ENCODE measurements at regions not wholly inside any gene's neighbourhood (a gene's known extent, or its start where the extent isn't known, plus 50 kb on each side); places are given as distances from the start of the nearest gene placed in this dataset.

DNA sequence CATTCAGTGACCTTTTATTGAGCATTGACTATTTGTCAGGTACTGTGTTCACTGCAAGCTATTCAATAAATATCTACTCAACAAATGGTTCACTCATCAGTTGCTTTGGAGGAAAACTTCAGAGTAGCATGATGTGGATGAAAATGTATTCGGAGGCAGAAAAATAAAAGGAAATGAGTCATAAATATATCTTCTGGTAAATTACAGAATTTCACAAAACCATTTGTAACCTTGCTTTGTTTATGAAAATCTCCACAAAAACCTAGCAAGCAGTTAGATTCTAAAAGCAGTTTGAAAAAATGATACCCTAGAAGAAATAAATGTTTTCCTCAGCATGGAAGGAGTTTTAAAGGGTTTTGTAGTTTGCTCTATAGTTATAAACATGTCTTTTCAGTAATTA, 399.6 kb downstream of the LMO7 start:
- no peak for TF ChIP-seq POLR2A (IDR thresholded peaks at IDR 0.05)
- TF ChIP-seq, protein P1, sequence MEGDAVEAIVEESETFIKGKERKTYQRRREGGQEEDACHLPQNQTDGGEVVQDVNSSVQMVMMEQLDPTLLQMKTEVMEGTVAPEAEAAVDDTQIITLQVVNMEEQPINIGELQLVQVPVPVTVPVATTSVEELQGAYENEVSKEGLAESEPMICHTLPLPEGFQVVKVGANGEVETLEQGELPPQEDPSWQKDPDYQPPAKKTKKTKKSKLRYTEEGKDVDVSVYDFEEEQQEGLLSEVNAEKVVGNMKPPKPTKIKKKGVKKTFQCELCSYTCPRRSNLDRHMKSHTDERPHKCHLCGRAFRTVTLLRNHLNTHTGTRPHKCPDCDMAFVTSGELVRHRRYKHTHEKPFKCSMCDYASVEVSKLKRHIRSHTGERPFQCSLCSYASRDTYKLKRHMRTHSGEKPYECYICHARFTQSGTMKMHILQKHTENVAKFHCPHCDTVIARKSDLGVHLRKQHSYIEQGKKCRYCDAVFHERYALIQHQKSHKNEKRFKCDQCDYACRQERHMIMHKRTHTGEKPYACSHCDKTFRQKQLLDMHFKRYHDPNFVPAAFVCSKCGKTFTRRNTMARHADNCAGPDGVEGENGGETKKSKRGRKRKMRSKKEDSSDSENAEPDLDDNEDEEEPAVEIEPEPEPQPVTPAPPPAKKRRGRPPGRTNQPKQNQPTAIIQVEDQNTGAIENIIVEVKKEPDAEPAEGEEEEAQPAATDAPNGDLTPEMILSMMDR (IDR thresholded peaks at IDR 0.05), result no peak
- no peaks in the 10 kb centered on the region for H3K36me3 ChIP-seq
- no peak overlapping the region for H3K4me3 ChIP-seq
- H3K4me1 ChIP-seq, result no peaks in the 10 kb centered on the region
- no peaks in the 10 kb centered on the region for H3K27me3 ChIP-seq
- no peak overlapping the region for H3K27ac ChIP-seq
- H3K9me3 ChIP-seq, result no peaks in the 10 kb centered on the region
- DNase-seq, result no peak

DNA sequence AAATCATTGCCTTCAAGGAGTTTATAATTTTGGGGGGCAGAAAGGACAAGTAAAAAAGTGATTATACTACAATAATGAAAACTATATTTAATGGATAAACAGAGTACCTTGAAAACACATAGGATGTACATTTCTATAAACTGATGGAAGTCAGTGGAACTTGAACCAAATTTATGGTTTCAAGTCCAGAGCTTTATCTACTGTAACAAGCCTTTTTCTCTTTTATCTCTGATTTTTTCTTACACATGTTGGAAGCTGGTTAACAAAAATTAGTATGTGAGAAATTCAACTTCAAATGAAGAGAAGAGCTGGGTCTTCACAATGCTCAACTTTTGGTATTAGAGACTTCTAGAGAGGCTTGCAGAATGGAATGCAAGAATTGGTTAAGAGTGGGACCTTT, 393.6 kb downstream of the LMO7 start:
- no peaks in the 10 kb centered on the region for H3K36me3 ChIP-seq
- H3K4me1 ChIP-seq, result no peaks in the 10 kb centered on the region
- no peaks in the 10 kb centered on the region for H3K9me3 ChIP-seq
- no peaks in the 10 kb centered on the region for H3K27me3 ChIP-seq
- no peak overlapping the region for H3K27ac ChIP-seq
- no peak for DNase-seq
- no peak for TF ChIP-seq POLR2A (IDR thresholded peaks at IDR 0.05)
- TF ChIP-seq, protein P1 (IDR thresholded peaks at IDR 0.05), result no peak
- no peak overlapping the region for H3K4me3 ChIP-seq

DNA sequence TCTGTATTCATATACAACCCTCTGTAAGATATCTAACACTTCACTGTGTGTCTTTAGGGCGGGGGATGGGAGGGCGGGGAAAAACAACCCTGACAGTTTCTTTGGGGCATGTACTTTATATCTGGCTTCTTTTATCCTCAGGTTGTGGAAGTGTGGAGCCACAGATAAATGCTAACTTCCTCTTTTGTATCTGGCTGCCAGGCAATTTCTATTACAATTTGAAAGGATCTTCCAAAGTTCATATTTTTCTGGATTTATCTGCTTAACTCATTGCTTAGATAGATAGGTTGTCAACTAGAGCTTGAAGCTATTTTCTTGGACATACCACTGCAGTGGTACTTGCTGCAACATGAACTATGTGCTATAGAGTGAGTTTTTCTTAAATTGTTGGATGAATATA, 393.0 kb downstream of the LMO7 start:
- TF ChIP-seq POLR2A (IDR thresholded peaks at IDR 0.05), result no peak
- TF ChIP-seq, protein P1 (IDR thresholded peaks at IDR 0.05), result no peak
- no peak overlapping the region for H3K4me3 ChIP-seq

DNA sequence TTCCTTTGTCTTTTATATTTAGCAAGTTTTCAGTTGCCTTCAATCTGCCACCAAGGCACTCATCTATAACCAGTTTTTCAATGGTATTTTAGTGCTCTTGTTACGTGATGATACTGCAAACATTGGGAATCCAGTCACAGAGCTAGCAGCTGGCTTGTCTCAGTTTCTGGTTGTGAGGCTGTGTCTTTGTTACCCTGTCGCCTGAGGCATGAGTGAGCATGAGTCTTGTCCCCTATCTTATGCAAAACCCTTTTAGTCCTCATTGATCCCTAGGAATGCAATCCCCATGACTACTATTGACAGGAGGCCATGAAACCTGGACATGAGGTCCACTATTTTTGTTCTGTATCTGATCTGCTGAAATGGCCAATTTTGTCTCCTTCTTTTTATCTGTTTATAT, 391.0 kb downstream of the LMO7 start:
- no peak for DNase-seq
- H3K9me3 ChIP-seq, result no peaks in the 10 kb centered on the region
- H3K27me3 ChIP-seq, result no peaks in the 10 kb centered on the region
- H3K4me3 ChIP-seq, result no peak overlapping the region
- no peak overlapping the region for H3K27ac ChIP-seq
- no peaks in the 10 kb centered on the region for H3K36me3 ChIP-seq
- no peak for TF ChIP-seq POLR2A (IDR thresholded peaks at IDR 0.05)
- TF ChIP-seq, protein P1 (IDR thresholded peaks at IDR 0.05), result no peak
- no peaks in the 10 kb centered on the region for H3K4me1 ChIP-seq

More for the DNA sequence above, 393.0 kb downstream of the LMO7 start:
- no peaks in the 10 kb centered on the region for H3K4me1 ChIP-seq
- no peaks in the 10 kb centered on the region for H3K27me3 ChIP-seq
- DNase-seq, result no peak
- H3K27ac ChIP-seq, result no peak overlapping the region
- no peaks in the 10 kb centered on the region for H3K9me3 ChIP-seq
- H3K36me3 ChIP-seq, result no peaks in the 10 kb centered on the region

DNA sequence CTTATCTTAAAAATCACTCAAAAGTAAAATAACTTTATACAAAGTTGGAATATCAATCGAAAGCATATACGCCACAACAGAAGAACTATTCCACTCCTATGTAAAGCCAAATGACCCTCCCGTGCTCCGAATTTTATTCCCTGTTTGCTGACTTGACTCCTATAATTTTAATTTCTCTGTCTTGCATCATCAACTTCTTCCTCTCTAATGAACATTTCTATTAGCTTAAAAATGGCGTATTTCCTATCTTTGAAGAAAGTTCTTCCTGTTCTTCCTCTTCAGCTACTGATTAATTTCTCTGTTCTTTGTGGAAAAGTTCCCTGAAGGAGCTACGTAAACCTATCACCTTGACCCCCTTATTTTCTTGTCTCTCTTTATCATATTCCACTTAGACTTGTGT, 389.3 kb downstream of the LMO7 start:
- H3K36me3 ChIP-seq, result no peaks in the 10 kb centered on the region
- no peaks in the 10 kb centered on the region for H3K4me1 ChIP-seq
- no peak overlapping the region for H3K4me3 ChIP-seq
- no peaks in the 10 kb centered on the region for H3K27me3 ChIP-seq
- no peak overlapping the region for H3K27ac ChIP-seq
- no peaks in the 10 kb centered on the region for H3K9me3 ChIP-seq
- TF ChIP-seq, protein P1 (IDR thresholded peaks at IDR 0.05), result no peak
- no peak for TF ChIP-seq POLR2A (IDR thresholded peaks at IDR 0.05)
- no peak for DNase-seq

DNA sequence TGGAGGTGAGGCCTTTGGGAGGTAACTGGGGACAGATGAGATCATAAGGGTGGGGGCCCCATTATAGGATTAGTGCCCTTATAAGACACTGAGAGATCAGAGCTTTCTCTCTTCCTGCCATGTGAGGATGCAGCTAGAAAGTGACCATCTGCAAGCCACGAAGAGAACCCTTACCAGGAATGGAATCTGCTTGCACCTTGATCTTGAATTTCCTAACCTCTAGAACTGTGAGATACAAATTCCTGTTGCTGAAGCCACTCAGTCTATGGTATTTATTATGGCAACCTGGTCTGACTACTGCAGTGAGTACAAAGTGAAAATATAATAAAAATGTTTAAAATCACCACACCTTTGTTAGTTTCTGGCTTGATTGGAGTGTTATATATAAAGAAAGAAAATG, 388.0 kb downstream of the LMO7 start:
- no peak for DNase-seq
- Histone ChIP-seq H3K4me3 (no peak overlapping the region), H3K36me3 (no peaks in the 10 kb centered on the region), H3K4me1 (no peaks in the 10 kb centered on the region), H3K27ac (no peak overlapping the region), H3K9me3 (no peaks in the 10 kb centered on the region), H3K27me3 (no peaks in the 10 kb centered on the region)
- TF ChIP-seq POLR2A (IDR thresholded peaks at IDR 0.05), result no peak

Data from Peyer's patch (tissue), 4 donors.